Esophagus (tissue), 2 donors: ENCODE measurements at regions not wholly inside any gene's neighbourhood (a gene's known extent, or its start where the extent isn't known, plus 50 kb on each side); places are given as distances from the start of the nearest gene placed in this dataset.

ENCODE experiments used
- H3K27ac ChIP-seq, 2 donors: one replicate each; pipeline ENCODE4 v1.5.1; 2013; ENCODE audit warnings: low read depth in 2 of 2, mild to moderate bottlenecking in 2 of 2, inconsistent platforms in 1 of 2, low read length in 1 of 2, moderate library complexity in 1 of 2
- H3K27me3 ChIP-seq, 2 donors: one replicate each; pipeline ENCODE4 v1.6.1; 2013; ENCODE audit warnings: low read length in 2 of 2, control low read depth in 1 of 2, mild to moderate bottlenecking in 1 of 2; ENCODE audit not compliant: insufficient read depth in 2 of 2, control insufficient read depth in 1 of 2
- H3K36me3 ChIP-seq, 2 donors: one replicate each; pipeline ENCODE4 v1.6.1; 2013; ENCODE audit warnings: low read length in 1 of 2; ENCODE audit not compliant: control insufficient read depth in 2 of 2, insufficient read depth in 2 of 2
- H3K4me1 ChIP-seq, 2 donors: one replicate each; pipeline ENCODE4 v1.6.1; 2013; ENCODE audit warnings: low read length in 1 of 2; ENCODE audit not compliant: control insufficient read depth in 2 of 2, insufficient read depth in 2 of 2
- H3K4me3 ChIP-seq, 2 donors: one replicate each; pipeline ENCODE4 v1.5.1; 2013; ENCODE audit warnings: low read length in 2 of 2, mild to moderate bottlenecking in 2 of 2, low read depth in 1 of 2, moderate library complexity in 1 of 2
- H3K9me3 ChIP-seq, 2 donors: one replicate each; pipeline ENCODE4 v1.6.1; 2013; ENCODE audit warnings: mild to moderate bottlenecking in 2 of 2, low read depth in 1 of 2, low read length in 1 of 2, moderate library complexity in 1 of 2; ENCODE audit not compliant: control insufficient read depth in 2 of 2, insufficient read depth in 1 of 2
- WGBS, 2 donors: extraction: QIAGEN DNeasy Blood & Tissue Kit; methylation state at CpG; one replicate each; pipeline ENCODE4 v1.1.7; 2013; 5-methylcytosine and 5-hydroxymethylcytosine counted together
- donor health status: healthy with polysubstance abuse.
- donor health status: Bipolar disorder and iron deficiency.

DNA sequence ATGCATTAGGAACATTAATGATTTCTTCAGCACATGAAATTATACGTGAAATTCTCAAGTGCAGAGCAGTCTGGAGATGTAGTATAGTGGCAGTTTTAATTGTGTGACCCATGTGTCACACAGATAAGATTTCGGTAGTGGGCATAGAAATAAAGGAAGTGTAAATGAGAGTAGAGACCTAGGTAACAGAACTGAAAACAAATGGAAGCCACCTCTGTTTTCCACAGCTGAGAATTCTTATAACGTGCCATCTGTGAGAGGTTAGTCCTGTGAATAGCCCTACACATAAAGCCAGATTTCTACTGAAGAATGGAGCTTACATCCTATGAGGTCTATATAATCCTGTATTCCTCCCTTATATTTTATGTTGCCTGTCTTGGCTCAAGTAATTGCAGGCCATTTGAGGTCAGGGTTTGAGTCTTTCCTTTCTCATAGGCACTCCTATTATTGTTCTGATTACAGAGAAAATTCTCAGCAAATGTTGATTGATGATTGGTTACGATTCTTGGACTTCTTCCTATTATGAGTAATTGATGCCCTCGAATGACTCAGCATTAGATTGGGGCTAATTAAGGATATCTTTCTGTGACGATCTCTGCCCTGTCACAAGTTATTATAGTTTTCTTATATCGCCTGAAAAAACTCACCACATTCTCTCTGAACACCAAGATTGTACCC lies 258.2 kb downstream of the KIF20B start:
- Histone ChIP-seq H3K27ac (no peak overlapping the region), H3K36me3 (no peaks in the 10 kb centered on the region), H3K9me3 (no peaks in the 10 kb centered on the region), H3K4me1 (no peaks in the 10 kb centered on the region), H3K4me3 (no peak overlapping the region), H3K27me3 (no peaks in the 10 kb centered on the region)
- 63 to 64% methylated on average over 7 of the region's 7 CpGs for WGBS, 2 donors

DNA sequence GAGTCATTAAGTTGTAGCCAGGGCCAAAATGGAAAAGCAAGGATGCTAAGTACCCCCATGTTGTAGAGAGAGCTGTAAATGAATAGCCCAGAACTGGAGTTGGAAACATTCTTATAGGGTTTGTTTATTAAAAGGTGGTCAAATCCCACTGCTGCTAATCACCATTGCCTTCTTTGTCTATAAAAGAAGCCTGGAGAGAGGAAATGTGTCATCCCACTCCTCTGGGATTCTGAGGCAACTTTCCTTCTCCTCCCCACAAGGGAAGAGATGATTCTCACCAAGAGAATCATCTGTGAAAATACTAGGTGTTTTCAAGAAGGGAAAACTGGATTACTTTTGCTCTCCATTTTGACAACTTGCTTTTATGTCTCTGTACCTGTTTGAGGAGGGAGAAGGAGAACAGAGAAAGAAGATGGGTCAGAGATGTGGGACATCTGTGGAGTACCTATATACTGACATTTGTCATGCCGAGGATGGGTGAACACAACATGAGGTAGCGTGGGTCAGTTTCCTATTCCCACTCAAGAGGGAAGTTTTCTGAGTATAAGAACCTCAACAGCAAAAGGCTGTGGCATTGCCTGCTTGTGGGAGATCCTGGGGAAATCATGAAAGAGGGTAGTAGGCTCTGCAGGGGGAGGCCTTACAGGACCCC lies 262.2 kb downstream of the KIF20B start:
- H3K27ac ChIP-seq, result no peak overlapping the region
- H3K27me3 ChIP-seq, result no peaks in the 10 kb centered on the region
- no peaks in the 10 kb centered on the region for H3K9me3 ChIP-seq
- H3K4me1 ChIP-seq, result no peaks in the 10 kb centered on the region
- no peak overlapping the region for H3K4me3 ChIP-seq
- H3K36me3 ChIP-seq, result no peaks in the 10 kb centered on the region
- 92 to 95% methylated on average over 2 of the region's 2 CpGs for WGBS, 2 donors

DNA sequence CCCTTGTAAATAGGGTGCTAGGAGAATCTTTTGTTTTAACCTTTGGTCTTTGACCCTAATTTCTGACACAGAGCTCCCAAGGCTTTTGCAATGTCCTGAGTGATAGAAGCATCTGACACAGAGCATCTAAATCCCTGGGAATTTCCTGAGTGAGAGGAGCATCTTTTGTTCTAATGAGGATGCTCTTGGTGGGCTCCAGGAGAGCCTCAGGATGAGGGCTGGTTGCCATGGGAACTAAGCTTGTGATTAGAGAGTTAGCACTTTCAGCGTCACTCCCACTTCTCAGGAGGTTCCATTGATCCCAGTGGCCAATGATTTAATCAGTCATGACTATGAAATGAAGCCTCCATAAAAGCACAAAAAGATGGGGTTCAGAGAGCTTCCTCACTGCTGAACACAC lies 264.8 kb downstream of the KIF20B start:
- Histone ChIP-seq H3K27me3 (no peaks in the 10 kb centered on the region), H3K4me1 (no peaks in the 10 kb centered on the region), H3K4me3 (no peak overlapping the region), H3K36me3 (no peaks in the 10 kb centered on the region), H3K9me3 (no peaks in the 10 kb centered on the region), H3K27ac (no peak overlapping the region)
- 83 to 88% methylated on average over 1 of the region's 1 CpG for WGBS, 2 donors

DNA sequence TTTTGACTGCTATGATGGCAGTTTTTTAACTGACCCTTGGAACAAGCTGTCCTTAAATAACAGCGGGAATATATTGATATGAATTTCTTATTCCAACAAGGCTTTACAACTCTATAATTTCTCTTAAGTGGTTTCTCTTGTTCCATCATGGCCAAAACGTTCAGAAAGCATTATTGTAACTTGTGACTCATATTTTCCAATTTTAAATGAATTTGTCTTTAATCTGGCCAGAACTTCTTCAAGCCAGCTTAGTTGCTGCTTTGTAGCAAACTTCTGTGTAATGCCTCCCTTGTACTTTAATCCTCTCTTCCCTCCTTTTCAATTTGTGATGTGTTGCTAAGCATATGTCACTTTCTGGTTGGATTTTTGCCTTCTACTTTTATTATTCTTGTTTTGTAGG lies 271.9 kb downstream of the KIF20B start:
- no peak overlapping the region for H3K4me3 ChIP-seq
- H3K4me1 ChIP-seq, result no peaks in the 10 kb centered on the region
- H3K9me3 ChIP-seq, result no peaks in the 10 kb centered on the region
- H3K36me3 ChIP-seq, result no peaks in the 10 kb centered on the region
- H3K27me3 ChIP-seq, result no peaks in the 10 kb centered on the region
- WGBS, 2 donors, result 46 to 52% methylated on average over 2 of the region's 2 CpGs
- no peak overlapping the region for H3K27ac ChIP-seq

DNA sequence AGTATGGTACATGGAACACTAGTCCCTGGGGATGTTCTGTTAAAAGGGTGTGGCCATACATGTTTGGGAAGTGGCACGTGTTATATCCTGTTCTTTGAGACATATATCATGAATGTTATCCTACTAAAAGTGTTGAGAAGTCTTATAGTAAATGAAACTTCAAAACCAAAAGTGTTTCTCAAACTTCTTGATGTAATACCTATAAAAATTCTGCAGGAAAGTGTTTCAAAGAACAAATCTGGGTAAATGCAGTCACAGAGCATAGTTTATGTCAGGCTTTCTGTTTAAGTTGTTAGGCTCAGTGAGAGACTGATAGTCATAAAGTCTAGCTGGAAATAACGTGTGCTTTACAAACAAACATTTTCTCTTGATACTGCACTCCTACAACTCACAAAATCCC lies 273.7 kb downstream of the KIF20B start:
- H3K36me3 ChIP-seq, result no peaks in the 10 kb centered on the region
- no peaks in the 10 kb centered on the region for H3K4me1 ChIP-seq
- H3K27me3 ChIP-seq, result no peaks in the 10 kb centered on the region
- H3K4me3 ChIP-seq, result no peak overlapping the region
- H3K9me3 ChIP-seq, result no peaks in the 10 kb centered on the region
- WGBS, 2 donors, result 35 to 37% methylated on average over 2 of the region's 2 CpGs
- H3K27ac ChIP-seq, result no peak overlapping the region

DNA sequence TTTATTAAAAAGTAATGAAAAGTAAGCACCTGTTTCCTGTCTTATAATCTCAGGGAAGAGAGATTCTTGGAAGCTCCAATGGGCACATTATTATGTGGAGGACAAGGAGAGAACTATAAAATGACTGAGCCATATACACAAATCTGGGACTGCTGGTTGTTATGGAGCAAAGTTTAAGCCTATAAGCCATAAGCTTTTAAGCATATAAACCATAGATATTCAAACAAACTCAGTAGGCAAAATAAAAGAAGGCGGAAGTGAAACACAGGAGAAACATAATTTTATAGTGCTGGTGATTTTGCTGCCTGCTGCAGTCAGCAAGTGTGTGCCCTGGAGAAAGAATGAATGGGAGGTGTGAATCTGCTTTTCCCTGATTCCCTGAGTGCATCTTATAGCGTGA lies 274.4 kb downstream of the KIF20B start:
- 72 to 84% methylated on average over 2 of the region's 2 CpGs for WGBS, 2 donors
- no peaks in the 10 kb centered on the region for H3K27me3 ChIP-seq
- no peaks in the 10 kb centered on the region for H3K36me3 ChIP-seq
- H3K4me3 ChIP-seq, result no peak overlapping the region
- H3K9me3 ChIP-seq, result no peaks in the 10 kb centered on the region
- no peak overlapping the region for H3K27ac ChIP-seq
- H3K4me1 ChIP-seq, result no peaks in the 10 kb centered on the region

DNA sequence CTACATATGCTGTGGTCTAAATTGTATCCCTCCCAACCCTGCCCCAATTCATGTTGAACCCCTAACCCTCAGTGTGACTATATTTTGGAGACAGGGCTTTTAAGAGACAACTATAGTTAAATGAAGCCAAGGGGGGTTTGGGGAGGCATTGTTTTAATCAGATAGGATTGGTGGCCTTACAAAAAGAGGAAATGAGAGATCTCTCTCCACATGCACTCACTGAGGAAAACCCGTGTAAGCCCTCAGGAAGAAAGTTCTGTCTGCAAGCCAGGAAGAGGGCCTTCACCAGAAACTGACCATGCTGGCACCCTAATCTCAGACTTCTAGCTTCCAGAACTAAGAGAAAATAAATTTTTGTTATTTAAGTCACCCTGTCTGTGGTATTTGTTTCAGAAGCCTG lies 276.7 kb downstream of the KIF20B start:
- no peaks in the 10 kb centered on the region for H3K27me3 ChIP-seq
- H3K27ac ChIP-seq, result no peak overlapping the region
- no peaks in the 10 kb centered on the region for H3K4me1 ChIP-seq
- no peaks in the 10 kb centered on the region for H3K9me3 ChIP-seq
- H3K4me3 ChIP-seq, result no peak overlapping the region
- no peaks in the 10 kb centered on the region for H3K36me3 ChIP-seq
- WGBS, 2 donors, result 55 to 67% methylated on average over 1 of the region's 1 CpG

DNA sequence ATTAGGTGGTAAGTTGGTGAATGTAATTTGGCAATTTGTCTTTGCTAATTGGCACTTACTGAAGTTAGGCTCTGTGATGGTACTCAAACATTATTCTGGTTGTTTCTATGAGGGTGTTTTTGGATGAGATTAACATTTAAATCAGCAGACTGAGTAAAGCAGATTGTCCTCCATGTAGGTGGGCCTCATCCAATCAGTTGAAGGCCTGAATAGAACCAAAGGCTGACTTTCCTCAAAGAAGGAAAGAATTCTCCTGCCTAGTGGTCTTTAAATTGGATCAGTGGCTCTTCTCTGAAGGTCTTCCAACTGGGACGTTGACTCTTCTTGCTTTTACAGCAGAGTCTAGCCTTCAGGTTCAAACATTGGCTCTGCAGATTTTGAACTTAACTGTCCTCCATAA lies 278.3 kb downstream of the KIF20B start:
- no peaks in the 10 kb centered on the region for H3K27me3 ChIP-seq
- H3K4me1 ChIP-seq, result no peaks in the 10 kb centered on the region
- H3K27ac ChIP-seq, result no peak overlapping the region
- no peaks in the 10 kb centered on the region for H3K9me3 ChIP-seq
- WGBS, 2 donors, result 65 to 75% methylated on average over 1 of the region's 1 CpG
- no peak overlapping the region for H3K4me3 ChIP-seq
- H3K36me3 ChIP-seq, result no peaks in the 10 kb centered on the region

DNA sequence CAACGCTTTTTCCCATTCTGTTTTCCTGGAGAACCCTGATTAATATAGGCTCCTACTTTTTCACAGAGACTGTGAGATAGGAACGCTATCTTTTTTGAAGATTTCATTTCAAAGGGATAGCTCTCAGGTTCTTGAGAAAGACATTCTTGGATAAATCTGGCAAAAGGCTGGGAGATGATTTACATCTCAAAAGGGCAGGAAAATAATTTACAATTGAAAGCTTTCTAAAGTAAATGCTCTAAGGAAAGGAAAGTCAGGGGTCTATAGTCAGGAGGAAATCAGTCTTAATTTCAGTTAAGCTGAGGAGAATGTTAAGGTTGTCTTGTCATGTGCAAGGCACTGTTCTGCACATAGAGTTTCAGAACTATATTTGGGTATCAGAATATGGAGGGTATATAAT lies 278.8 kb downstream of the KIF20B start:
- Histone ChIP-seq H3K9me3 (no peaks in the 10 kb centered on the region), H3K27me3 (no peaks in the 10 kb centered on the region), H3K27ac (no peak overlapping the region), H3K4me1 (no peaks in the 10 kb centered on the region), H3K36me3 (no peaks in the 10 kb centered on the region), H3K4me3 (no peak overlapping the region)
- WGBS, 2 donors, result 75 to 86% methylated on average over 2 of the region's 2 CpGs

DNA sequence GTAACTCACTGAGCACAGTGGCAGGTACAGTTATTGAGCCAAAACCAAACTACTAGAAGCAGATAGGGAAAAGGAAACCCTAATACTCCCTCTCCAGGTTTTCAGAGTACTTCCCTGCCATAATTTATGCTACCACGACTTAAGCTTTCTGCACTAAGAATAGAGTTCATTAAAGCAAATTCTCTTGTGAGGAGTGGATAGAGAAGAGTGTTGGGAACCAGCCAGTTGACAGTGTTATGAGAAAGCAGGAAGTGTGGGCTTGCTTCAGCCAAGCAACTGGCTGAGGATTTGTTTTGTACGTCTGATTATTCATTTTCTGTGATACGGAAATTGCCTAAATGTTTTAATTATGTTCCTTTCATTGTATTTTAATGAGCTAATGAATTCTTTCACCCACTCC lies 280.5 kb downstream of the KIF20B start:
- Histone ChIP-seq H3K4me1 (no peaks in the 10 kb centered on the region), H3K27me3 (no peaks in the 10 kb centered on the region), H3K4me3 (no peak overlapping the region), H3K27ac (no peak overlapping the region), H3K36me3 (no peaks in the 10 kb centered on the region), H3K9me3 (no peaks in the 10 kb centered on the region)
- WGBS, 2 donors, result 13 to 17% methylated on average over 3 of the region's 3 CpGs
